Nephron (organoid): ENCODE measurements at regions not wholly inside any gene's neighbourhood (a gene's known extent, or its start where the extent isn't known, plus 50 kb on each side); places are given as distances from the start of the nearest gene placed in this dataset.
A peak's percentile ranks its signal among the peaks of the same experiment; 100 is the strongest.

Source experiments
- H3K27ac Mint-ChIP-seq, 3 experiments: 2 replicates each; pipeline ENCODE4 v1.8.0; 2020; ENCODE audit warnings: mixed read lengths in 3 of 3, mild to moderate bottlenecking in 2 of 3, moderate library complexity in 1 of 3
- H3K27me3 Mint-ChIP-seq: 2 replicates; pipeline ENCODE4 v1.8.0; 2021; ENCODE audit warnings: low read depth, mild to moderate bottlenecking, moderate library complexity, mixed read lengths
- H3K36me3 Mint-ChIP-seq: 2 replicates; pipeline ENCODE4 v1.8.0; 2020; ENCODE audit warnings: low read depth, mixed read lengths
- H3K4me1 Mint-ChIP-seq: 2 replicates; pipeline ENCODE4 v1.8.0; 2020; ENCODE audit warnings: mixed read lengths
- H3K4me3 Mint-ChIP-seq, 3 experiments: 2 replicates each; pipeline ENCODE4 v1.8.0; 2020; ENCODE audit warnings: mild to moderate bottlenecking in 3 of 3, mixed read lengths in 3 of 3, moderate library complexity in 2 of 3
- H3K9me3 Mint-ChIP-seq: 2 replicates; pipeline ENCODE4 v1.8.0; 2020; ENCODE audit warnings: mixed read lengths
- TF ChIP-seq, protein P1 (sequence below), 3 experiments: fragments of 200-600 bp; sonication (generic); IDR thresholded peaks; one replicate each; pipeline ENCODE4 v1.5.0; 2021; ENCODE audit warnings: antibody characterized with exemption in 3 of 3; ENCODE audit not compliant: unreplicated experiment in 3 of 3

DNA sequence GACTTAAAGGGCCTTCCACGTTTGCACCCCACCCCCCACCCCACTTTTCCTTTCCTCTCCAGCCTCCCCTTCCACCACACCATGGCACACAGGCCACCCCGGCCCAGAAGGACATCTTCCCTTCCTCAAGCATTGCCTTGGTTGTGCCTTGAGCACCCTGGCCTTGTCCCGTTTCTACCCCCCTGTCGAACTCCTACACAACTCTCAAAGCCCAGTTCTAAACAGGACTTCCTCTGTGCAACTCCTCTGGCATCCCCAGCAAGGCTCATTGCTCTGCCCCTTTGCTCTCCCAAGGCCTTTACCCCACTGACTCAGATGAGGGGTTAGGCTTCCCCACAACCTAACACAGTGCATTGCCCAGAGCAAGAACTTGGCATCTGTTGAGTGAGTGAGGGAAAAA lies 136.1 kb downstream of the HERPUD2 start:
- H3K27me3 Mint-ChIP-seq, result peaks cover 4% of the 10 kb centered on the region
- no peaks in the 10 kb centered on the region for H3K4me1 Mint-ChIP-seq
- TF ChIP-seq, protein P1, sequence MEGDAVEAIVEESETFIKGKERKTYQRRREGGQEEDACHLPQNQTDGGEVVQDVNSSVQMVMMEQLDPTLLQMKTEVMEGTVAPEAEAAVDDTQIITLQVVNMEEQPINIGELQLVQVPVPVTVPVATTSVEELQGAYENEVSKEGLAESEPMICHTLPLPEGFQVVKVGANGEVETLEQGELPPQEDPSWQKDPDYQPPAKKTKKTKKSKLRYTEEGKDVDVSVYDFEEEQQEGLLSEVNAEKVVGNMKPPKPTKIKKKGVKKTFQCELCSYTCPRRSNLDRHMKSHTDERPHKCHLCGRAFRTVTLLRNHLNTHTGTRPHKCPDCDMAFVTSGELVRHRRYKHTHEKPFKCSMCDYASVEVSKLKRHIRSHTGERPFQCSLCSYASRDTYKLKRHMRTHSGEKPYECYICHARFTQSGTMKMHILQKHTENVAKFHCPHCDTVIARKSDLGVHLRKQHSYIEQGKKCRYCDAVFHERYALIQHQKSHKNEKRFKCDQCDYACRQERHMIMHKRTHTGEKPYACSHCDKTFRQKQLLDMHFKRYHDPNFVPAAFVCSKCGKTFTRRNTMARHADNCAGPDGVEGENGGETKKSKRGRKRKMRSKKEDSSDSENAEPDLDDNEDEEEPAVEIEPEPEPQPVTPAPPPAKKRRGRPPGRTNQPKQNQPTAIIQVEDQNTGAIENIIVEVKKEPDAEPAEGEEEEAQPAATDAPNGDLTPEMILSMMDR (IDR thresholded peaks at IDR 0.05; ENCODE audit: unreplicated experiment in 3 of 3), result no peak
- H3K4me3 Mint-ChIP-seq, result no peak overlapping the region
- no peaks in the 10 kb centered on the region for H3K36me3 Mint-ChIP-seq
- no peak overlapping the region for H3K27ac Mint-ChIP-seq
- H3K9me3 Mint-ChIP-seq, result no peaks in the 10 kb centered on the region

DNA sequence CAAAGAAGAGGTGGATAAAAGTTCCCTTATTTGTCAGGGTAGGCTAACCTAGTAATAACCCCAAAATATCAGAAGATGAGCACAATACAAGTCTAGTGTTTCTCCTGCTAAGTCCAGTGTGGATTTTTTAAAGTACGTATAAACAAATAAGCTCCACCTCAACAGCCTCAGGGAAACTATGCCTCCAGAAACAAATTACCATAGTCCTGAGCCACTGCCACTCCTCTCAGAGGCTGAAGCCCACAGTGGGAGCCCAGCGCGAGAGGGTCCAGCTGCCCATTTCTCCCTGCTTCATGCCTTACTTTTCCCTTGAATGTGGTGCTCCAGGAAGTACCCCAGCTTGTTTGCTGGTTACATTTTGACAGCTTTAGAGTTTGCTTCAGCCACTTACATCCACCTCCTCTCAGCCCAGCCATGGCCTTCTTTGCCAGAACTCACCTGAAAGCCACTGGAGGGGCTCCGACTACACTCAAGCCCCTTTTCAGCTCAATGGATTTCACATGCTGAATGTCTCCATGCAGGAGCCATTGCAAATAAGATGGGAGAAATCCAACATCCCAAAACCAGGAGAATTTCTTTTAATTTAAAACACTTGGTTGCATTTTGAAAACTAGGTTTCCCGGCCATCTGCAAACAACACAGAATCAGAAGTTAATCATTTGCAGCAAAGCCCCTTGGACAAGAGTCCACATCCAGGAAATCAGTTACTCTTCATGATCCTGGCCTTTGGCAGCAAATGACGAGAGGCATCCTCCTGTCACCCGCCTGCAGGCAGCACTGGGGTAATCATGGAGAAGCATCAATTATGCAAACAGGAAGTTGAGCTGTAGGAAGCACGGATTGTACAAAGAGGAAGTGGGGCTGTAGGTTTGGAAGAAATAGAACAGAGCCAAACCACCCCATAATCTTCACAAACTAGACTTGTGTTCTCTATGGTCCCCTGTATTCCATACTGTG lies 138.1 kb downstream of the HERPUD2 start:
- peaks cover 4% of the 10 kb centered on the region for H3K27me3 Mint-ChIP-seq
- no peaks in the 10 kb centered on the region for H3K36me3 Mint-ChIP-seq
- H3K4me3 Mint-ChIP-seq, result no peak overlapping the region
- no peaks in the 10 kb centered on the region for H3K9me3 Mint-ChIP-seq
- H3K4me1 Mint-ChIP-seq, result no peaks in the 10 kb centered on the region
- H3K27ac Mint-ChIP-seq, result peak overlapping the region; percentile 51 to 83 (median 70)
- TF ChIP-seq, protein P1 (IDR thresholded peaks at IDR 0.05; ENCODE audit: unreplicated experiment in 3 of 3), result no peak

DNA sequence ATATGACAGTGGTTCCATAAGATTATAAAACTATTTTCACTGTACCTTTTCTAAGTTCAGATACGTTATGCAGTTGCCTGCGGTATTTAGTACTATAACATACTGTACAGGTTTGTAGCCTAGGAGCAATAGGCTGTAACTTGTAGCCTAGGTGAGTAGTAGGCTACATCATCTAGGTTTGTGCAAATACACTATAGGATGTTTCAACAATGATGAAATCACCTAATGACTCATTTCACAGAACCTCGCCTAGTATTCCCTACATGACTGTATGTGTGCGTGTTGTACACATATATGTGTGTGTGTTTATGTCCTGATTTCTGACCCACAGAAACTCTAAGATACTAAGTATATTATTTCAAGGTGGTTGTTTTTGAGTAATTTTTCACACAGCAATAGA lies 139.0 kb downstream of the HERPUD2 start:
- H3K9me3 Mint-ChIP-seq, result no peaks in the 10 kb centered on the region
- H3K36me3 Mint-ChIP-seq, result no peaks in the 10 kb centered on the region
- TF ChIP-seq, protein P1 (IDR thresholded peaks at IDR 0.05; ENCODE audit: unreplicated experiment in 3 of 3), result no peak
- H3K4me3 Mint-ChIP-seq, result no peak overlapping the region
- H3K4me1 Mint-ChIP-seq, result no peaks in the 10 kb centered on the region
- H3K27me3 Mint-ChIP-seq, result peaks cover 8% of the 10 kb centered on the region
- H3K27ac Mint-ChIP-seq, result peak overlapping the region in 1 of 3 experiments; percentile 83

DNA sequence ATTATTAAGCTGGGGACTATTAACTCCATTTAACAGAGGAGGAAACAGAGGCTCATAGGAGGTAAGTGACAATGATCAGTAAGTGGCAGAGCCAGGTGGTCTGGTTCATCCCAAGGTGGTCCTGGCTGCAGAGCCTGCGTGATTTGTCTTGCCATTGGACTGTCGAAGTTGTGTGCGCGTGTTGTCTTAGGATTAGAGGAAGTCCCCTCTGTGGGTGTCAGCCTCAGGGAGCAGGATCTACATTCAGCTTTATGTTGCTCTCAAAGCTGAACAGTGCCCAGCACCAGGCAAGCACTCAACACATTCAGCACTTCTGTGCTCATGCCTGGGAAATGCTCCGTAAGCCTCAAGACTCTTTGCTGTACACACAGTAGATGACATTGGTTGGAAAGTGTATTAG lies 139.5 kb downstream of the HERPUD2 start:
- H3K4me3 Mint-ChIP-seq, result no peak overlapping the region
- H3K27ac Mint-ChIP-seq, result no peak overlapping the region
- no peaks in the 10 kb centered on the region for H3K9me3 Mint-ChIP-seq
- no peaks in the 10 kb centered on the region for H3K4me1 Mint-ChIP-seq
- H3K27me3 Mint-ChIP-seq, result peaks cover 8% of the 10 kb centered on the region
- TF ChIP-seq, protein P1 (IDR thresholded peaks at IDR 0.05; ENCODE audit: unreplicated experiment in 3 of 3), result no peak
- H3K36me3 Mint-ChIP-seq, result no peaks in the 10 kb centered on the region

DNA sequence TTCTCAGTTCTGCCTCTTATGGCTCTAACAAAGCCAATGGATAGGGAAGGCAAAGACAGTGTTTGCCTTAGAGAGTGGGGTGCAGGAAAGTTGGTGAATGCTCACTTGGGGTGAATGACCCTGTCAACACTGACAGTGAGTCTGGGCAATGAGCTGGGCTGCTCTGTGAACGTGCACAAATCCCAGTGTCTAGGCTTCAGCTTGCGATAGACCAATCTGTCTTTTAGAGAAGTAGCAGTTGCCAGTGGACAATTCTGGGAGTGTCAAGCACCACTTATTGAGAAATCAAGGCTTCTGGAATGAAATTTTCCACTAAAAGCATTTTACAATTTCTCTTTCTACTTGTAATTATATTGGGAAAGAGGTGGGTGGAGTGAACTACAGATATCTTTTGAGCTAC lies 141.4 kb downstream of the HERPUD2 start:
- Mint-ChIP-seq H3K4me3 (no peak overlapping the region), H3K27me3 (peaks cover 8% of the 10 kb centered on the region), H3K27ac (no peak overlapping the region), H3K9me3 (no peaks in the 10 kb centered on the region), H3K36me3 (no peaks in the 10 kb centered on the region), H3K4me1 (no peaks in the 10 kb centered on the region)
- TF ChIP-seq, protein P1 (IDR thresholded peaks at IDR 0.05; ENCODE audit: unreplicated experiment in 3 of 3), result no peak

DNA sequence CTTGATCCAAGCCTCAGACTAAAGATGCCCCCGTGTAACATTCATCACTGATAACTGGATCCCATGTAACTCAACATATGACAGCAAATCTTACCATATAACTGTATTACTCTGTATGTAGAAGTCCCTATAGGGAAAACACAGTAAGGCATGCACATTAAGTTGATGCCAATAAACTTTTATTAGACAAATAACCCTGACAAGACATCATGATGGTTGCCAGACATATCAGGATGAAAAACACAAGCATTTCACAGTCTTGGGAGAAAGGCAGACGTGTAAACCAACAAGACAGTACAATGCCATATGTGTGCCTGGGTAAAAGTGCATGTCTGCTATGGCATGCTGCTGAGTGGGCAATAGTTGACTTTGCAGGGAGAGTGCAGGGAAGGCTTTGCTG lies 142.2 kb downstream of the HERPUD2 start:
- no peak overlapping the region for H3K4me3 Mint-ChIP-seq
- TF ChIP-seq, protein P1 (IDR thresholded peaks at IDR 0.05; ENCODE audit: unreplicated experiment in 3 of 3), result no peak
- no peaks in the 10 kb centered on the region for H3K9me3 Mint-ChIP-seq

More for the DNA sequence above, 142.2 kb downstream of the HERPUD2 start:
- Mint-ChIP-seq H3K36me3 (no peaks in the 10 kb centered on the region), H3K27me3 (peaks cover 8% of the 10 kb centered on the region), H3K27ac (no peak overlapping the region), H3K4me1 (no peaks in the 10 kb centered on the region)
